ENCODE measurements at regions not wholly inside any gene's neighbourhood (a gene's known extent, or its start where the extent isn't known, plus 50 kb on each side); places are given as distances from the start of the nearest gene placed in this dataset.

- intact Hi-C loops (cut with micrococcal nuclease) = no loop called here
- ATAC-seq (no peak), DNase-seq (ENCODE audit: low read depth, low spot score) (no peak)
- Histone ChIP-seq H3K9me3 (ENCODE audit: control insufficient read depth in 1 of 2, insufficient read depth in 1 of 2, low read depth in 1 of 2, low read length in 2 of 2) (no peaks in the 10 kb centered on the region), H3K79me2 (ENCODE audit: insufficient read depth, low read length) (no peaks in the 10 kb centered on the region), H3K27ac (ENCODE audit: low read depth, low read length) (no peak overlapping the region), H3K4me2 (ENCODE audit: low read length) (no peak overlapping the region), H4K20me1 (ENCODE audit: insufficient read depth) (no peaks in the 10 kb centered on the region), H3K4me3 (replicated peaks in 1 of 2; ENCODE audit: low read depth in 1 of 2, low read length in 2 of 2) (no peak overlapping the region), H3K4me1 (ENCODE audit: control insufficient read depth in 1 of 2, insufficient read depth in 2 of 2, low read length in 2 of 2) (no peaks in the 10 kb centered on the region), H3K36me3 (ENCODE audit: control insufficient read depth in 1 of 2, insufficient read depth in 2 of 2, low read length in 2 of 2) (no peaks in the 10 kb centered on the region), H3K9me2 (ENCODE audit: insufficient read depth) (no peaks in the 10 kb centered on the region), H3K9ac (ENCODE audit: low read length) (no peak overlapping the region), H2AFZ (ENCODE audit: low read depth, low read length, poor library complexity, severe bottlenecking) (no peak overlapping the region), H3K27me3 (ENCODE audit: insufficient read depth, low read length) (no peaks in the 10 kb centered on the region)
- RAD21 ChIA-PET (ENCODE audit: low non-redundant PET in 1 of 2, low total read pairs in 2 of 2, uncharacterized antibody in 2 of 2, unreplicated experiment in 2 of 2) = no interaction called here
- no peak for TF ChIP-seq REST (IDR thresholded peaks at IDR 0.05; ENCODE audit: low read depth)
- TF ChIP-seq EGR1 (IDR thresholded peaks at IDR 0.05; ENCODE audit: low read depth) = no peak
- no peak for TF ChIP-seq EZH2phosphoT487 (IDR thresholded peaks at IDR 0.05; ENCODE audit: borderline replicate concordance)
- no peak for TF ChIP-seq SIN3A (IDR thresholded peaks at IDR 0.05; ENCODE audit: low read depth)
- no TSS peak for BruUV-seq (replicated peaks)
- POLR2A ChIA-PET = no interaction called here
- CTCF ChIA-PET = no interaction called here
Measured at GRCh38 chr3:173301647-173302046, 95.9 kb upstream of the NLGN1 start.

- Histone ChIP-seq H3K79me2 (ENCODE audit: insufficient read depth, low read length) (no peaks in the 10 kb centered on the region), H2AFZ (ENCODE audit: low read depth, low read length, poor library complexity, severe bottlenecking) (no peak overlapping the region), H3K4me3 (replicated peaks in 1 of 2; ENCODE audit: low read depth in 1 of 2, low read length in 2 of 2) (no peak overlapping the region), H3K4me2 (ENCODE audit: low read length) (no peak overlapping the region), H3K4me1 (ENCODE audit: control insufficient read depth in 1 of 2, insufficient read depth in 2 of 2, low read length in 2 of 2) (no peaks in the 10 kb centered on the region; a peak in 1 of 4 replicates), H3K36me3 (ENCODE audit: control insufficient read depth in 1 of 2, insufficient read depth in 2 of 2, low read length in 2 of 2) (no peaks in the 10 kb centered on the region), H3K9me3 (ENCODE audit: control insufficient read depth in 1 of 2, insufficient read depth in 1 of 2, low read depth in 1 of 2, low read length in 2 of 2) (no peaks in the 10 kb centered on the region), H3K27ac (ENCODE audit: low read depth, low read length) (no peak overlapping the region), H3K9ac (ENCODE audit: low read length) (no peak overlapping the region), H3K27me3 (ENCODE audit: insufficient read depth, low read length) (no peaks in the 10 kb centered on the region), H3K9me2 (ENCODE audit: insufficient read depth) (no peaks in the 10 kb centered on the region), H4K20me1 (ENCODE audit: insufficient read depth) (no peaks in the 10 kb centered on the region)
- RAD21 ChIA-PET (ENCODE audit: low non-redundant PET in 1 of 2, low total read pairs in 2 of 2, uncharacterized antibody in 2 of 2, unreplicated experiment in 2 of 2) = no interaction called here
- CTCF ChIA-PET = no interaction called here
- ATAC-seq = no peak
- intact Hi-C loops (cut with micrococcal nuclease) = no loop called here
- BruUV-seq (replicated peaks) = no TSS peak
- DNase-seq (ENCODE audit: low read depth, low spot score) = no peak
- POLR2A ChIA-PET = no interaction called here
- TF ChIP-seq RAD21 (IDR thresholded peaks at IDR 0.05; ENCODE audit: low read depth) (no peak), ZNF274 (IDR thresholded peaks at IDR 0.05; ENCODE audit: low read depth, low read length) (no peak), ZFX (IDR thresholded peaks at IDR 0.05) (no peak), CEBPB (IDR thresholded peaks at IDR 0.05; ENCODE audit: low read depth) (no peak), CBX3 (IDR thresholded peaks at IDR 0.05; ENCODE audit: low read depth) (no peak), ELF1 (IDR thresholded peaks at IDR 0.05; ENCODE audit: borderline replicate concordance, low read depth) (no peak), YY1 (IDR thresholded peaks at IDR 0.05; ENCODE audit: extremely low read depth, insufficient replicate concordance, low read depth, low read length) (no peak), EZH2 (IDR thresholded peaks at IDR 0.05) (no peak), SIN3A (IDR thresholded peaks at IDR 0.05; ENCODE audit: low read depth) (no peak), EZH2phosphoT487 (IDR thresholded peaks at IDR 0.05; ENCODE audit: borderline replicate concordance) (no peak), JUND (IDR thresholded peaks at IDR 0.05) (no peak), EGR1 (IDR thresholded peaks at IDR 0.05; ENCODE audit: low read depth) (no peak), CTCF (IDR thresholded peaks at IDR 0.05 in 2 of 3, conservative IDR thresholded peaks at IDR 0.05 in 1 of 3; ENCODE audit: borderline replicate concordance in 1 of 3, insufficient read depth in 1 of 3, low read depth in 2 of 3, low read length in 2 of 3) (no peak), SP1 (IDR thresholded peaks at IDR 0.05; ENCODE audit: low read depth) (no peak)
Measured at GRCh38 chr3:173289072-173289471, 108.5 kb upstream of the NLGN1 start.
